Prostate gland (tissue), 2 donors: ENCODE measurements at regions not wholly inside any gene's neighbourhood (a gene's known extent, or its start where the extent isn't known, plus 50 kb on each side); places are given as distances from the start of the nearest gene placed in this dataset.

Experiments used
- POLR2A ChIP-seq: fragments of 450-650 bp; IDR thresholded peaks from one replicate; pipeline ENCODE4 v1.6.1; 2016; ENCODE audit warnings: antibody characterized with exemption, mild to moderate bottlenecking
- TF ChIP-seq, protein P1 (sequence below), 4 experiments: fragments of 200-600 bp in 2 of 4; fragments of 450-650 bp in 2 of 4; sonication (generic) in 2 of 4; IDR thresholded peaks; 1 replicate in 3 of 4; 2 replicates in 1 of 4; pipeline ENCODE4 v1.5.1; 2016 to 2019; ENCODE audit warnings: antibody characterized with exemption in 4 of 4, mild to moderate bottlenecking in 2 of 4, moderate library complexity in 2 of 4

GRCh38 chrX:39063037-39063436 lies 261.8 kb downstream of the MID1IP1 start:
- TF ChIP-seq, protein P1, sequence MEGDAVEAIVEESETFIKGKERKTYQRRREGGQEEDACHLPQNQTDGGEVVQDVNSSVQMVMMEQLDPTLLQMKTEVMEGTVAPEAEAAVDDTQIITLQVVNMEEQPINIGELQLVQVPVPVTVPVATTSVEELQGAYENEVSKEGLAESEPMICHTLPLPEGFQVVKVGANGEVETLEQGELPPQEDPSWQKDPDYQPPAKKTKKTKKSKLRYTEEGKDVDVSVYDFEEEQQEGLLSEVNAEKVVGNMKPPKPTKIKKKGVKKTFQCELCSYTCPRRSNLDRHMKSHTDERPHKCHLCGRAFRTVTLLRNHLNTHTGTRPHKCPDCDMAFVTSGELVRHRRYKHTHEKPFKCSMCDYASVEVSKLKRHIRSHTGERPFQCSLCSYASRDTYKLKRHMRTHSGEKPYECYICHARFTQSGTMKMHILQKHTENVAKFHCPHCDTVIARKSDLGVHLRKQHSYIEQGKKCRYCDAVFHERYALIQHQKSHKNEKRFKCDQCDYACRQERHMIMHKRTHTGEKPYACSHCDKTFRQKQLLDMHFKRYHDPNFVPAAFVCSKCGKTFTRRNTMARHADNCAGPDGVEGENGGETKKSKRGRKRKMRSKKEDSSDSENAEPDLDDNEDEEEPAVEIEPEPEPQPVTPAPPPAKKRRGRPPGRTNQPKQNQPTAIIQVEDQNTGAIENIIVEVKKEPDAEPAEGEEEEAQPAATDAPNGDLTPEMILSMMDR (IDR thresholded peaks at IDR 0.05) = no peak
- no peak for TF ChIP-seq POLR2A
